GM13977 (cell line): ENCODE measurements at regions not wholly inside any gene's neighbourhood (a gene's known extent, or its start where the extent isn't known, plus 50 kb on each side); places are given as distances from the start of the nearest gene placed in this dataset.

Experiments used
- DNase-seq: peaks from one replicate; pipeline ENCODE4 v3.0.0; 2012; ENCODE audit warnings: low spot score
- in situ Hi-C: fragments of 300-500 bp; cut with MboI; formaldehyde crosslinking; loops from one replicate; pipeline ENCODE4 v1.12.0; 2022; ENCODE audit warnings: low sequenced_read_pairs, low pct_unique_long_range_greater_than_20kb, mixed read lengths, inconsistent platforms; ENCODE audit not compliant: unreplicated experiment
- TF ChIP-seq, protein P1 (sequence below): IDR thresholded peaks from 2 replicates; pipeline ENCODE4 v1.5.1; 2012; ENCODE audit warnings: mild to moderate bottlenecking, control low read depth; ENCODE audit not compliant: insufficient read depth; ENCODE audit errors: extremely low read depth, missing control alignments

DNA sequence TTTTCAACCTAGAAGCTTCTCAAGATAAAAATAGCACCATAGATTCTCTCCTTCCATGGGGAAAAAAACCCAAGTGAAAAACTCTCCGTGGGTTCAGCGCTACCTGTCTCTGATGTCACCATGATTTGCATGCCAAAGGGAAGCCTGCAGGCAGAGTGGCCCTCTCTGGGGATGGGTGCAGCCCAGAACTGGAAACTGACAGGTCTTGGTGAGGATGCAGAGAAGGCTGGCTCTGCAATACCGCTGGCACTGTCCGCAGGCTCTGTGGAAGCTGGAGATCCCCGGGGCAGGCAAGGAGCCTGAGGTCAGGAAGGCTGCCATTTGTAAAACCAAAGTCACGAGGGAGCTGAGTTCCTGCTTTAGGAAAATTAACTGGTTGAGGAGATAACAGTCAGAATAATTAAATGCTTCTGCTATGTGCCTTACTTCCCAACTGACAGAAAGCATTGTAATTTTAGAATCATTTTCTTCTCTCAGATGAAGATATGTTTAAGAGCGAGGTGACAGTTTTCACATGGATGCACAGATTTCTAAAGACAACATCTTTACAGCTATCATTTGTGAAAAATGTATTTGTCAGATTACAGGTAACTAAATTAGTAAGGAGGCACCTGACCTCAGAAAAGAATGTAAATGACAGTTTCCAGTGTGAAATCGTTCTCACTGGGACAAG lies 731.5 kb upstream of the FZD8 start:
- TF ChIP-seq, protein P1, sequence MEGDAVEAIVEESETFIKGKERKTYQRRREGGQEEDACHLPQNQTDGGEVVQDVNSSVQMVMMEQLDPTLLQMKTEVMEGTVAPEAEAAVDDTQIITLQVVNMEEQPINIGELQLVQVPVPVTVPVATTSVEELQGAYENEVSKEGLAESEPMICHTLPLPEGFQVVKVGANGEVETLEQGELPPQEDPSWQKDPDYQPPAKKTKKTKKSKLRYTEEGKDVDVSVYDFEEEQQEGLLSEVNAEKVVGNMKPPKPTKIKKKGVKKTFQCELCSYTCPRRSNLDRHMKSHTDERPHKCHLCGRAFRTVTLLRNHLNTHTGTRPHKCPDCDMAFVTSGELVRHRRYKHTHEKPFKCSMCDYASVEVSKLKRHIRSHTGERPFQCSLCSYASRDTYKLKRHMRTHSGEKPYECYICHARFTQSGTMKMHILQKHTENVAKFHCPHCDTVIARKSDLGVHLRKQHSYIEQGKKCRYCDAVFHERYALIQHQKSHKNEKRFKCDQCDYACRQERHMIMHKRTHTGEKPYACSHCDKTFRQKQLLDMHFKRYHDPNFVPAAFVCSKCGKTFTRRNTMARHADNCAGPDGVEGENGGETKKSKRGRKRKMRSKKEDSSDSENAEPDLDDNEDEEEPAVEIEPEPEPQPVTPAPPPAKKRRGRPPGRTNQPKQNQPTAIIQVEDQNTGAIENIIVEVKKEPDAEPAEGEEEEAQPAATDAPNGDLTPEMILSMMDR = no peak
- no peak for DNase-seq
- in situ Hi-C loops = no loop called here

DNA sequence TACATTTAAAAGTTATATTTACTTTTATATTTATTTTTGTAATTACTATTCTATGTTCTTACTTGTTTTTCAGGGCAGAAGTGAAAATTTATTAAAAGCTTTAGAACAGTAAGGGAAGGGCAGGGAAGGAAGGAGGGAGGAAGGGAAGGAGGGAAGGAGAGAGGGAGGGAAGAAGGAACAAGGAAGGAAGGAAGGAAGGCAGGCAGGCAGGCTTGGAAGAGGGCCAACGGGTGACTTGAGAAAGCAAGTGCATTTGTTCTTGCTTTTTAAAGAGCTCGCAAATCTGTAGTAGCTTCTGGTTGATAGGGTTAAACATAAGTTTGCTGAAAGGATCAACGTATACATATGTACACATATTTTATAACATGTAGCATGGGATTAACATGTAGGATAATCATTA lies 725.3 kb upstream of the FZD8 start:
- in situ Hi-C loops = no loop called here
- no peak for DNase-seq
- TF ChIP-seq, protein P1 = no peak

DNA sequence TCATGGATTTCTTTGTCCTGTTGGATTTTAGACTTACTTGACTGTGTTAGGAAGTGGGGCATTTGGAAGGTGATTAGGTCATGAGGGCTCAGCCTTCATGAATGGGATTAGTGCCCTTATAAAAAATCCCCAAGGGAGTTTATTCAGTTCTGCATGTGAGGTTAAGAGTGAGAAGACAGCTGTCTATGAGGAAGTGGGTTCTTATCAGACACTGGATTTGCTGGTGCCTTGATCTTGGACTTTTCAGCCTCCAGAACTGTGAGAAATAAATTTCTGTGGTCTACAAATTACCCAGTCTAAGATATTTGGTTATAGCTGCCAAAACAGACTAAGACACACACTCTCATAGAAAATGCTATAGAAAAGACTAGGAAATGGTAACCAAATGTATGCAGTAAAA lies 724.7 kb upstream of the FZD8 start:
- DNase-seq = no peak
- TF ChIP-seq, protein P1 = no peak

DNA sequence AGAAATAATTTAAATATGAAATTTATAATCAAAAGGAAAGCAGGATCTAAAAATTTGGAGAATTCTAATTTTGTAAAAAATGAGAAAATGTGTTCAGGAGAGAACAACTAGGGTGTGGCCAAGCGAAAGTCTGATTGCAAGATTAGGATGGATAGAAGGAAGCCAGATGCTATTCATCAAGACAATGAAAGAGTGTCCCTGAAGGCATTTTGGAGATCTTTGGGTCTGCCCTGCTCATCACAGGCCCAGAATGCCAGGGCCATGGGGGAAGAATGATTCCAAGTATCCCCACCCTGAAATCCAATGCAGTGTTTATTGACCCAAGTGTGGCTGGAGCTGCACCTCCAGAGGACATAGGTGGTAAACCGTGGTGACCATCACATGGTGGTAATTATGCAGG lies 724.0 kb upstream of the FZD8 start:
- DNase-seq = no peak
- TF ChIP-seq, protein P1 = no peak
- in situ Hi-C loops = no loop called here

More for the DNA sequence above, 724.7 kb upstream of the FZD8 start:
- in situ Hi-C loops = no loop called here

DNA sequence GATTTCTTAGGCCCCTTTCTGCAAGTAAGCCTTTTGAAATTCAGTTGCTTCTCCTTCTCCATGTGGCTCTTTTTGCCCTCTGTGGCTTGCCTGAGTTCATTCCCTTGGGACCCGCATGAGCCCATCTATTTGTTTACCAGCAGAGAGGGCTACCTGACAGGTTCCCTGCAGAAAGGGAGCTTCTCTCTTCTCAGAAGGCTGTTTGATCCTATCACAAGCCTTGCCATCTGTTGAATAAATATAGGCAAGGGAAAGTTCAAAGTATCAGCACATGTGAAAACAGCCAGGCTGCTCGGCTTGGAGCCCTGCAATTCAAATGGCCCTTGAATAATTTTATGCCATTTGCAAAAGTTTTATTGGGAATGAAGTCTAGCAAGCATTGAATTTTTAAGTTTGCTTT lies 720.2 kb upstream of the FZD8 start:
- in situ Hi-C loops = no loop called here
- no peak for DNase-seq
- TF ChIP-seq, protein P1 = no peak

DNA sequence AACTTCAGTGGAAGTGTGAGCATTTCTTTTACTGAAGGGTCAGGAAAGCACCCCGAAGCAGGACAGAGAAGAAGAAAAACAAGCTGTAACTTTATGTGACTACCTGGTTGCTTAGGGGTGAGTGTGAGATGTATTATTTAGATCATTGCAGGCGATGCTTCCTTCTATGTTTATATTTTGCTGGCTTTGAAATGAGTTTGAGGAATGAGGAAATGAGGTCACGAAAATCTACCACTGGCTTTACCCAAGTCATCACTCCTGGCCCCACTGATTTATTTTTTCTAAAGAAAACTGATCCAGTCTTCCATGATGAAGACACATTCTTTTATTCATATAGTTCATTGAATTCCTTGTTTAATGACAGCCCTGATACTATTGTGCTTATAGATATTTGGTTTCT lies 716.6 kb upstream of the FZD8 start:
- in situ Hi-C loops = no loop called here
- TF ChIP-seq, protein P1 = no peak
- DNase-seq = no peak

DNA sequence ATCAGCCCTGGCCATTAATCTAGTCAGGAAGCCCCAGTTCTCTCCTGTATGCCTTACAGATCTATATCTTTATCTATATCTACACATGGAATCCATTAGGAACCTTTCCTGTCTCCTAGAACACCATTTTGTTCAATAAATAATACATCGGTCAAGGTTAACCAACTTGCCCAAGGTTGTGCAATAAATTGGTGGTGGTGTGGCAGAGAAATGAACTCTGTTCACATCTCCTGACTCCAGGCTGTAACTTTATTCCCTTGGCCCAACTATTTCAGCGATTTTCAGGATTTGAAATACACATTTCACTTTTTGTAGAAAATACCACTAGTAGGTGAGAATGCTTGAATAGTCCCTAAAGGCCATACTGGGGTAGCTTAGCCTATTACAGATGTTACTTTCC lies 712.5 kb upstream of the FZD8 start:
- TF ChIP-seq, protein P1 = no peak
- in situ Hi-C loops = no loop called here
- DNase-seq = no peak
